Amniotic epithelial cell (primary cell): ENCODE measurements at regions not wholly inside any gene's neighbourhood (a gene's known extent, or its start where the extent isn't known, plus 50 kb on each side); places are given as distances from the start of the nearest gene placed in this dataset.

Experiments
- DNase-seq: peaks from one replicate; pipeline ENCODE4 v3.0.0-alpha.2; 2010; ENCODE audit warnings: low read depth

GRCh38 chr21:40901691-40902090 lies 54.7 kb upstream of the DSCAM start:
- no peak for DNase-seq

GRCh38 chr21:40902299-40902698 lies 55.3 kb upstream of the DSCAM start:
- DNase-seq: no peak

GRCh38 chr21:40902993-40903392 lies 56.0 kb upstream of the DSCAM start:
- no peak for DNase-seq

DNA sequence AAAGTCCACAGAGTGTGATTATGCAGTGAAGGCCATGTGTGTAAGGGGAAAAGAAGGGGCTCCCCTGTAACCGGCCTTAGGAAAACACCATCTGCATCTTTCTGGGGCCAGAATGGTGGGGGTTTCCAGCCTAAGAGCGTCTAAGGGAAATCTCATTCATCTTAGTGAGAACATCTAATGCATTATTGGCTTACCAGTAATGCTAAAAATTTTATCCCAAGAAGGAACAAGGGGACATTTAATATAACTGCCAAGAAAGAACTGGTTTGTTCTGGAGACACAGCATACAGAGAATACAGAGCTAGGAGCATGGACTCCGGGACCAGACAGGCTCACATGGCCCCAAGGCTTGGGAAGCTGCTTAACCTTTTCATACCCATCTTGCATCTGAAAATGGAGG lies 58.3 kb upstream of the DSCAM start:
- no peak for DNase-seq

DNA sequence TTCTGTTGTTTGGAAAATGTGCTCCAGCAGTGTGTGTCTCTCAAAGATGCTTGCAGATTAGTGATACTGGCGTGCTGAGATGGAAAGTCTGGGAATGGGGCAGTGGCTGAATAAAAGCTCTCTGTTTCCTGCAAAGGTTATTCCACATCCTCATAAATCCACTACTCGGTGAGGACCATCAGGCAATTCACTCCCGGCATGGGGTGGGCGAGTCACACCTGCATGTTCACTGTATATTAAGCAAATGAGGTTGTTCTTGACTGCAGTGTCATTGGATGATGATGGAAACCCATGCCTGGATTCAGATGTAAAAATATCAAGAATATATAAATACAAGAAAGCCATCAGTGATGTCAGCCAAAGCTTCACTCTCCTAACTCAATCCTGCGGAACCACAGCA lies 65.4 kb upstream of the DSCAM start:
- no peak for DNase-seq

- no peak for DNase-seq
Measured at GRCh38 chr21:40915114-40915513, 68.2 kb upstream of the DSCAM start.

GRCh38 chr21:40923407-40923806 lies 76.4 kb upstream of the DSCAM start:
- no peak for DNase-seq

DNA sequence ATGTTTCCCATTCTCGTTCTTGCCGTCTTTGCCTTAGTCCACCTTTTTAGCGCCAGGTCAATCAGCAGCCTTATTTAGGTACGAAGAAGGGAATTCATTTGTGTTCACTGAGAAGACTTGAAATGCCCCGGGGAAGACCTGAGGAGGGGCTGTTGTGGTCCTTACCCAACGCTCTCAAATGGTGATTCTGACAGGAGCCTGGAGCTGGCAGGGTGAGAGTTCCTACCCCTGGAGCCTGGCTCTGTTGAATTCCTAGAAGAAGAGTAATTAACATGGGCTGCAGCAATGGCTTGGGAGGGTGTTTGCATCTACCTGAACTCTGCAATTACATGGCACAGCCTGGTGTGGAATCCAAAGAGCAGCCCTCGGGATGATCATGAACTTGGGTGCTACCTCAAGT lies 76.9 kb upstream of the DSCAM start:
- DNase-seq: no peak

- no peak for DNase-seq
Measured at GRCh38 chr21:40924641-40925040, 77.7 kb upstream of the DSCAM start.

- DNase-seq: no peak
Measured at GRCh38 chr21:40926238-40926637, 79.3 kb upstream of the DSCAM start.

- no peak for DNase-seq
Measured at GRCh38 chr21:40929833-40930232, 82.9 kb upstream of the DSCAM start.

- no peak for DNase-seq
Measured at GRCh38 chr21:40931197-40931596, 84.2 kb upstream of the DSCAM start.

DNA sequence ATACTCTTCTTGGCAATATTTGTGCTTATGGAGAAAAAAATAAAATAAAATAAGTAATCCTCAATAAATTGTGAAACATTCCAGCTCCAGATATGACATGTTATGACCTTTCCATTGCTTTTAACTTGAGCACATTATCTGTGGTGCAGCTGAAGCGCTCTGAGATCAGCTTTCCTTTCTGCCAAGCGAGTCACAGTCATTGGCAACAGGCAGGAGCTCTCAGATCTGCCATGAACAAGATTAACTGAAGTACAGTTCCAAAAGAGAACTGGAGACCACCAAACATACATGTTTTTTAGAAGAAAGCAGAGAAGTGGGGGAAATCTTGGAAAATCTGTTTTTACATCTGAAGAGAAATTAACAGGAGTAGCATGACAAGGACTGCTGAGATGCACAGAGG lies 89.2 kb upstream of the DSCAM start:
- no peak for DNase-seq

GRCh38 chr21:40936771-40937261 lies 89.9 kb upstream of the DSCAM start:
- DNase-seq: no peak

DNA sequence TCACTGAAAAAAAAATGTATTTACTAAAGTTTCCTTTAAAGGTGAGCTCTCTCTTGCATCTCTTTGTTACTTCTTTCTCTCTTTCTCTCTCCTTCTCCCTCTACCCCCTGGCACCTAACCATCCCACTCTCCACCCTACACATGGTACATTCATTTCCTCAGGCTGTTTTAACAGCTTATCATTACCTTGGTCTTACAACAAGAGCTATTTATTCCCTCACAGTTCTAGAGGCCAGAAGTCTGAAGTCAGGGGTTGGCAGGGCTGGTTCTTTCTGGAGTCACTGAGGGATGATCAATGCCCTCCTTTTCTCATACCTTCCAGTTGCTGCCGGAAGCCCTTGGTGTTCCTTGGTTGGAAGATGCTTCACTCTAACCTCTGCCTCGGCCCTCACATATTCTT lies 91.1 kb upstream of the DSCAM start:
- no peak for DNase-seq

DNA sequence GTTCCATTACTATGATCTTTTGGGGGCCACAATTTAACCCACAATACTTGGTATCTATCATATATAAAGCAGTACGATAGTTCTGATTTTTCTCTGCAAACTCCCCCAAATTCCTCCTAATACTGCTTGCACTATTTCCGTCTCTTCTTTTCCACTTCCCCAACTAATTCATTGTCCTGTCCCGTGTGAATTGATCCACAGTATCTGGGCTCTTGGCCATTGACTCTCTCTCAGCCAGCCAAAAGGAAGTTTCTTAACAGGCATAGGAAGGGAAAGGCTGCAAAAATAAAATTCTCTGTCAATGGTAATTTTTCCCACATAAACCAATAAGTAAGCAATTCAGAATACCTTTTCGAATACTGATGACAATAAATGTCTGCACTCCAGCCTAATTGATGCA lies 91.7 kb upstream of the DSCAM start:
- DNase-seq: no peak

DNA sequence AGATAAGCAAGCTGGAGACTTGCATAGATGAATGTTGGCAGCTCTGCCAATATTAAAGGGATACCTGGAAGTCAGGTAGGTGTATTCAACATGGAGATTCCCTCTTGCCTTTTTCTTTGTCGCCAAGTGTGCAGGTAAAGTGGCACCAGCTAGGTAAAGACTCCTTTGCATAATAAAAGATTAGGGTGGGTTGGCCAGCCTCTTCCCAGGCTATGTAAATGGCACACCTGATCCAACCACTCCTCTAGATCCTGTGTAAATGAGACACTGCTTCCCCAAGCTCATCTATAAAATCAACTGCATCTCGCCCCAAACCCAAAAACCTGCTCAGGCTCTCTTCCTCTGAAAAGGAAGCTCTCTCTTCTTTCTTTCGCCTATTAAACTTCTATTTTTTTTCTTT lies 100.8 kb upstream of the DSCAM start:
- no peak for DNase-seq

DNA sequence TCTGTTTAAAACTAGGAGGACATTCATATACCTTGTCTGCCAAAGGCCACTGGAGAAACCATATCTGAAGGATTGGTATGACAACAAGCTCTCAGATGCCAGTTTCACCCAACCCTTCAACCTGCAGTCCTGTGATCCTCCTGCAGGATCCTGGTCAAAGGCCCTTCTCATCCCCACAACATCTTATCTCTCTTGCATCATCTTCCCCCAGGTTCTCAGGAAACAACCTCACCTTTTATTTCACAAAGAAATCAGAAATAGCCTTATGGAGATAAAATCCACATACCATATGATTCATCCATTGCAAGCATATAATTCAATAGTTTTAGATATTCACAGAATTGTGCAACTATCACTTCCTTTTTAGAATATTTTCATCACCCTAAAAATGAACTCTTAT lies 104.0 kb upstream of the DSCAM start:
- no peak for DNase-seq

DNA sequence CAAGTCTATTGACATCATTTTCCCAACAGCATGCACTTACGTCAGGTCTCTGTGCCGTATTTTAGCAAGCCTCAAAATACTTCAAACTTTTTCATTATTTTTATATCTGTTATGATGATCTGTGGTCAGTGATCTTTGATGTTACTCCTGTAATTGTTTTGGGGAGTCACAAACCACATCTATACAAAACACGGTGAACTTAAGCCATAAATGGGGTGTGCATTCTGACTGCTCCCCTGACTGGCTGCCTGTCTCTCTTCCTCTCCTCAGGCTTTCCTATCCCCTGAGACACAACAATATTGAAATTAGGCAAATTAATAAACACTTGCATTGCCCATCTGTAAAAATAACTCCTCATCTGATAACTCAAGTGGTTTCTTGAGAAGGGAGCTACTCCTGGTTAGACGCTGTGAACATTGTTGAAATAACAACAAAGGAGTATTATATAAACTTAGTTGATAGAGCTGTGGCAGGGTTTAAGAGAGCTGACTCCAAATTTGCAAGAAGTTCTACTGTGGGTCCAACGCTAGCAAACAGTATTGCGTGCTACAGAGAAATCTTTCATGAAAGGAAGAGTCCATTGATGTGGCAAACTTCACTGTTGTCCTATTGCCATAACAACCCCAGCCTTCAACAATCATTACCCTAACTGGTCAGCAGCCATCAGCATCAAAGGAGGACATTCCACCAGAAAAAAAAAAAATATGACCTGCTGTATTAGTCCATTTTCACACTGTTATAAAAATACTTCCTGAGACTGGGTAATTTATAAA lies 105.8 kb upstream of the DSCAM start:
- DNase-seq: no peak

GRCh38 chr21:40964691-40965090 lies 117.7 kb upstream of the DSCAM start:
- no peak for DNase-seq

DNA sequence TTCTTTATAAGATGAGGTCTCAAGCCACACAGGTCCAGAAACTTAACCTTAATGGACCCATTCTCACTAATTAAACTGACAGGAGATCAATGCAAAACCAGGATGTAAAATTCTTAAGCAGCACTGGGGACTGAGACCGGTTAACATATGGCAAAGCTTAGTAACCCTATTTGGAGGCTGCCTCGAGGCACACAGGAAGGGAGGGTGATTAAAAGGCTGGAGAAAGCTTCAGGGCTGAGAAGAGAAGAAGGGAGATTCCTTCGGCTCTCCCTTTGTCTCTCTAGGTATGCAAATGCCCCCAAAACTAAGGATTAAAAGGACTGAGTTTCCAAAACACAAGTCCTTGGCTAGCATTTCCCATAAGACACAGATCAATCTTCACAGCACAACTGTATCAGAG lies 120.8 kb upstream of the DSCAM start:
- no peak for DNase-seq

DNA sequence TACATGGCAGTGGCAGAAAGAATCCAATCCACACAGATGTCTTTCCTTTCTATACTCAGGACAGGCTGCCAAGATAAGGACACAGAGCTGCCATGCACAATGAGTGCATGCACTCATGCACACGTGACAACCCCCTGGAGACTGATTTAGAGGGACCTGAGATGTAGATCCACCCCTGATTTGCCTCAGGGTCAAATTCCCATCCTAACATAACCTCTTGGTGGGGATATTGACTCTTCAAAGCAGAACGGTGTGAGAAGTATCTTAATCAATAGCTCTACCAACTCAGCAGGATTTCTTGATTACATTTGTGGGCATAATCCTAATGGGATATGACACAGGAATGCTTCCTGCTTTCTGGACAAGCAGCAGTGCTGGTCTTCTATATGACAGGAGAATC lies 125.2 kb upstream of the DSCAM start:
- DNase-seq: no peak

DNA sequence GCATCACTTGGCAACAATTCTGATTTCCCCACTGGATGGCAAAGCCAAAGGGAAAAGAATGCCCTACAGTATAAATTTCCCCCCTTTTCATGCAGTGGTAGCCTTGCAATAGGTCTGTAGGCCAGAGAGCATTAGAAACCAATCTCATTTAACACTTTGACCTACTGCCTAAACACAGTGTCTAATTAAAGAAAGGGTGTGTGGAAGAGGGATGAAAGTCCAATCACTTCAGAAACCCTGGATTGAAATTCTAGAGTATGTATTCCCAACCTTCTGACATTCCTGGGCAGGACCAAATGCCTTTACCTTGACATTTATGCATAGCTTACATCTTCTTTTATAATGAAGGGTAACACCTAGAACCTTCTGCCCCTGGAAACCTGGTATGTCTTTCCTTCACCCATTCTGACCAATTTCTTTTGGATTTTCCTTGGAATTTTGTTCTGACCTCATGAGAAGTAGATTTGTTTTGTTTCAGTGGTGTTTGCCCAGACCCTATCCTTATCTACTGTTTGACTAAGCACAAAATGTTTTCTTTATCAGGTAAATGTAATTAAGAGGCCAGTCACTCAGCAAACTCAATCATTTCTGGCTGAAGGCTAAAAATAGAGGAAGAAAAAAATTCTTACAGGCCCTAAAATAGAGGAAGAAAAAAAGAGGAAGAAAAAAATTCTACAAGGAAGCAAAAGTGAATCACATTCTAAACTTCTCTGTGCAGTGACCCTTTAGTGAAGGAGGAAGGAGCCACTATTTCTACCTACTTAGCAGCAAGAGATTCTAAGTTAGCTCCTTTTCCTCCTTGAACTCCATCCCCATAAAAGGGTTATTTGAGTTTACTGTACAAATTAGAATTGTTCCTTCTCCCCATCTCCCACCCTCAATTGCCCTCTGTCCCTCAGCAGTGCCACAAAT lies 129.5 kb upstream of the DSCAM start:
- no peak for DNase-seq
